ENCODE measurements at regions not wholly inside any gene's neighbourhood (a gene's known extent, or its start where the extent isn't known, plus 50 kb on each side); places are given as distances from the start of the nearest gene placed in this dataset. TPM values are rescaled to one million over a fixed set of nuclear protein-coding genes. Genes with fewer than 3 reads are reported as not detected.

GRCh38 chr12:24012528-24012927 lies 63.1 kb upstream of the SOX5 start:
- Mint-ChIP-seq H3K27ac (no peak overlapping the region), H3K27me3 (no peaks in the 10 kb centered on the region), H3K36me3 (no peaks in the 10 kb centered on the region), H3K4me3 (no peak overlapping the region), H3K4me1 (no peaks in the 10 kb centered on the region), H3K9me3 (ENCODE audit: low read depth) (peaks cover 5% of the 10 kb centered on the region)
- ATAC-seq (no peak), DNase-seq (no peak)
- CTCF ChIA-PET = no interaction called here

- ATAC-seq (no peak), DNase-seq (no peak)
- Mint-ChIP-seq H3K27me3 (no peaks in the 10 kb centered on the region), H3K9me3 (ENCODE audit: low read depth) (peaks cover 5% of the 10 kb centered on the region), H3K4me1 (no peaks in the 10 kb centered on the region), H3K27ac (no peak overlapping the region), H3K4me3 (no peak overlapping the region), H3K36me3 (no peaks in the 10 kb centered on the region)
- CTCF ChIA-PET = no interaction called here
These were observed 62.5 kb upstream of the SOX5 start for GRCh38 chr12:24011927-24012507.

GRCh38 chr12:24008166-24008565 lies 58.7 kb upstream of the SOX5 start:
- CTCF ChIA-PET = no interaction called here
- H3K27me3 Mint-ChIP-seq = no peaks in the 10 kb centered on the region
- H3K36me3 Mint-ChIP-seq = no peaks in the 10 kb centered on the region
- no peak overlapping the region for H3K4me3 Mint-ChIP-seq
- H3K27ac Mint-ChIP-seq = no peak overlapping the region
- ATAC-seq (no peak), DNase-seq (no peak)
- no peaks in the 10 kb centered on the region for H3K9me3 Mint-ChIP-seq (ENCODE audit: low read depth)
- no peaks in the 10 kb centered on the region for H3K4me1 Mint-ChIP-seq

Small RNA genes in the stretch of these regions (microRNA-seq; reads per million reads assigned to microRNA genes)
- not detected for gene MIR920
